CD14-positive monocyte (primary cell): ENCODE measurements at regions not wholly inside any gene's neighbourhood (a gene's known extent, or its start where the extent isn't known, plus 50 kb on each side); places are given as distances from the start of the nearest gene placed in this dataset.

Source experiments
- DNase-seq, 3 donors: peaks; one replicate each; pipeline ENCODE4 v3.0.0-alpha.2; 2011 to 2022
- H2AFZ ChIP-seq: 2 replicates; pipeline ENCODE4 v1.6.0; 2012; ENCODE audit warnings: mild to moderate bottlenecking, low read depth, low read length, inconsistent platforms; ENCODE audit not compliant: insufficient read depth, poor library complexity, severe bottlenecking
- H3K27ac ChIP-seq, 2 donors: 1 replicate in 1 of 2; 2 replicates in 1 of 2; pipeline ENCODE4 v1.5.1; 2012 to 2013; ENCODE audit warnings: low read length in 2 of 2, control low read depth in 1 of 2, inconsistent platforms in 1 of 2, low read depth in 1 of 2, mild to moderate bottlenecking in 1 of 2
- H3K27me3 ChIP-seq, 2 donors: one replicate each; pipeline versions ENCODE4 v1.6.0 to v1.6.1; 2011 to 2013; ENCODE audit warnings: low read length in 2 of 2; ENCODE audit not compliant: control insufficient read depth in 2 of 2, insufficient read depth in 2 of 2
- H3K36me3 ChIP-seq, 2 donors: replicated peaks in 1 of 2; 1 replicate in 1 of 2; 2 replicates in 1 of 2; pipeline versions ENCODE4 v1.5.1 to v1.6.1; 2012 to 2013; ENCODE audit warnings: low read length in 2 of 2, control low read depth in 1 of 2, inconsistent platforms in 1 of 2, mild to moderate bottlenecking in 1 of 2; ENCODE audit not compliant: insufficient read depth in 2 of 2, control insufficient read depth in 1 of 2
- H3K4me1 ChIP-seq, 2 donors: 1 replicate in 1 of 2; 2 replicates in 1 of 2; pipeline versions ENCODE4 v1.5.1 to v1.6.1; 2012 to 2013; ENCODE audit warnings: low read length in 2 of 2, control low read depth in 1 of 2, inconsistent platforms in 1 of 2, mild to moderate bottlenecking in 1 of 2, moderate library complexity in 1 of 2; ENCODE audit not compliant: insufficient read depth in 2 of 2, control insufficient read depth in 1 of 2
- H3K4me2 ChIP-seq: replicated peaks from 2 replicates; pipeline ENCODE3; 2012; ENCODE audit warnings: low read length, moderate library complexity, mild to moderate bottlenecking; ENCODE audit not compliant: poor library complexity, severe bottlenecking; ENCODE audit errors: extremely low read depth
- H3K4me3 ChIP-seq, 3 experiments: fragments of 200-600 bp in 1 of 3; sonication (generic) in 1 of 3; replicated peaks in 1 of 3; 1 replicate in 2 of 3; 2 replicates in 1 of 3; pipeline ENCODE4 v1.5.1; 2011 to 2013; ENCODE audit warnings: low read length in 3 of 3, mild to moderate bottlenecking in 3 of 3, control low read depth in 2 of 3, low read depth in 2 of 3, inconsistent platforms in 1 of 3, moderate library complexity in 1 of 3
- H3K79me2 ChIP-seq: 2 replicates; pipeline ENCODE4 v1.6.0; 2012; ENCODE audit warnings: mild to moderate bottlenecking, control low read depth, inconsistent platforms, low read length, moderate library complexity; ENCODE audit not compliant: insufficient read depth
- H3K9ac ChIP-seq: 2 replicates; pipeline ENCODE4 v1.6.0; 2017; ENCODE audit warnings: low read length, mild to moderate bottlenecking; ENCODE audit not compliant: insufficient read depth, poor library complexity, severe bottlenecking
- H3K9me3 ChIP-seq, 2 donors: replicated peaks in 1 of 2; 1 replicate in 1 of 2; 2 replicates in 1 of 2; pipeline versions ENCODE4 v1.5.1 to v1.6.1; 2012 to 2013; ENCODE audit warnings: low read length in 2 of 2, control low read depth in 1 of 2; ENCODE audit not compliant: control insufficient read depth in 1 of 2, insufficient read depth in 1 of 2
- H4K20me1 ChIP-seq: 2 replicates; pipeline ENCODE4 v1.6.0; 2012; ENCODE audit warnings: mild to moderate bottlenecking, low read length, control low read depth, moderate library complexity; ENCODE audit not compliant: insufficient read depth
- H3K27ac Mint-ChIP-seq, 7 donors: one replicate each; pipeline ENCODE4 v1.8.0; 2020; ENCODE audit warnings: mild to moderate bottlenecking in 7 of 7, mixed read lengths in 7 of 7, moderate library complexity in 6 of 7, inconsistent platforms in 2 of 7
- H3K27me3 Mint-ChIP-seq, 3 donors: one replicate each; pipeline ENCODE4 v1.8.0; 2021 to 2022; ENCODE audit warnings: low read depth in 3 of 3, mild to moderate bottlenecking in 3 of 3, mixed read lengths in 3 of 3, moderate library complexity in 3 of 3, inconsistent platforms in 1 of 3
- H3K36me3 Mint-ChIP-seq, 2 donors: one replicate each; pipeline ENCODE4 v1.8.0; 2020; ENCODE audit warnings: mixed read lengths in 2 of 2, inconsistent platforms in 1 of 2, mild to moderate bottlenecking in 1 of 2
- H3K4me1 Mint-ChIP-seq: one replicate; pipeline ENCODE4 v1.8.0; 2020; ENCODE audit warnings: mild to moderate bottlenecking, mixed read lengths
- H3K4me3 Mint-ChIP-seq, 2 donors: one replicate each; pipeline ENCODE4 v1.8.0; 2020; ENCODE audit warnings: mild to moderate bottlenecking in 2 of 2, mixed read lengths in 2 of 2, moderate library complexity in 1 of 2
- H3K9me3 Mint-ChIP-seq, 7 donors: one replicate each; pipeline ENCODE4 v1.8.0; 2020 to 2022; ENCODE audit warnings: mixed read lengths in 7 of 7, mild to moderate bottlenecking in 6 of 7, moderate library complexity in 6 of 7, inconsistent platforms in 2 of 7
- WGBS: methylation state at CpG from one replicate; pipeline ENCODE4 v1.1.5; 2013; ENCODE audit warnings: missing lambda C conversion rate; ENCODE audit not compliant: insufficient coverage; 5-methylcytosine and 5-hydroxymethylcytosine counted together
- intact Hi-C, 2 donors: fragments of 100-400 bp; cut with micrococcal nuclease; formaldehyde crosslinking; loops; one replicate each; pipeline versions ENCODE4 v1.15.0 to v1.15.1; 2023
- TF ChIP-seq, protein P1 (sequence below): fragments of 200-600 bp; IDR thresholded peaks from one replicate; pipeline ENCODE4 v1.8.0; 2022; ENCODE audit warnings: antibody characterized with exemption, mild to moderate bottlenecking

DNA sequence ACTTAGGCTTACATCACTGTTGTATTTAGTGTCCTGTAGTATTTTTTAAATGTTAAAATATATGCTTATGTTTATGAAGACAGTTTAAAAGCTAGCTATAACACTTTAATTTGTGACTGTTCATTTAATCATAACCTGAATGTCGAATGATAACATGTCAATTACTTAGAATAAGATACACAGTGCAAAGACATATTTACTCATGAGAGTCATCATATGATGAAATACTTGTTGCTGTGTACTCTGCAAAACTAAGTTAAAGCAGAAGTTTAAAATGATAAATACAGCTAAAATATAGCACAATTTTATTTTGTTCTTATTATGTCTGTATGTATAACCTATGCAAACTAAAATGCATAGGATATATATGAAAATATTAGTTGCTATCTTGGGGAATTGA lies 497.4 kb downstream of the FSCB start:
- TF ChIP-seq, protein P1, sequence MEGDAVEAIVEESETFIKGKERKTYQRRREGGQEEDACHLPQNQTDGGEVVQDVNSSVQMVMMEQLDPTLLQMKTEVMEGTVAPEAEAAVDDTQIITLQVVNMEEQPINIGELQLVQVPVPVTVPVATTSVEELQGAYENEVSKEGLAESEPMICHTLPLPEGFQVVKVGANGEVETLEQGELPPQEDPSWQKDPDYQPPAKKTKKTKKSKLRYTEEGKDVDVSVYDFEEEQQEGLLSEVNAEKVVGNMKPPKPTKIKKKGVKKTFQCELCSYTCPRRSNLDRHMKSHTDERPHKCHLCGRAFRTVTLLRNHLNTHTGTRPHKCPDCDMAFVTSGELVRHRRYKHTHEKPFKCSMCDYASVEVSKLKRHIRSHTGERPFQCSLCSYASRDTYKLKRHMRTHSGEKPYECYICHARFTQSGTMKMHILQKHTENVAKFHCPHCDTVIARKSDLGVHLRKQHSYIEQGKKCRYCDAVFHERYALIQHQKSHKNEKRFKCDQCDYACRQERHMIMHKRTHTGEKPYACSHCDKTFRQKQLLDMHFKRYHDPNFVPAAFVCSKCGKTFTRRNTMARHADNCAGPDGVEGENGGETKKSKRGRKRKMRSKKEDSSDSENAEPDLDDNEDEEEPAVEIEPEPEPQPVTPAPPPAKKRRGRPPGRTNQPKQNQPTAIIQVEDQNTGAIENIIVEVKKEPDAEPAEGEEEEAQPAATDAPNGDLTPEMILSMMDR, result no peak
- H3K9me3 ChIP-seq, result peaks cover 3 to 5% of the 10 kb centered on the region in 2 donors
- Mint-ChIP-seq H3K27ac (no peak overlapping the region), H3K27me3 (no peaks in the 10 kb centered on the region), H3K4me1 (no peaks in the 10 kb centered on the region), H3K9me3 (peaks cover 0 to 5% (median 3%) of the 10 kb centered on the region in 7 donors), H3K4me3 (no peak overlapping the region), H3K36me3 (no peaks in the 10 kb centered on the region)
- H3K36me3 ChIP-seq, result no peaks in the 10 kb centered on the region
- intact Hi-C loops, result no loop called here
- no peak for DNase-seq
- no peaks in the 10 kb centered on the region for H3K4me1 ChIP-seq
- no peaks in the 10 kb centered on the region for H3K79me2 ChIP-seq
- H3K9ac ChIP-seq, result no peak overlapping the region
- no peak overlapping the region for H2AFZ ChIP-seq
- no peaks in the 10 kb centered on the region for H4K20me1 ChIP-seq
- H3K27ac ChIP-seq, result no peak overlapping the region
- WGBS, result no CpG with 5 or more reads among the region's 1 CpG
- H3K4me2 ChIP-seq, result no peak overlapping the region
- H3K4me3 ChIP-seq, result no peak overlapping the region
- H3K27me3 ChIP-seq, result no peaks in the 10 kb centered on the region

DNA sequence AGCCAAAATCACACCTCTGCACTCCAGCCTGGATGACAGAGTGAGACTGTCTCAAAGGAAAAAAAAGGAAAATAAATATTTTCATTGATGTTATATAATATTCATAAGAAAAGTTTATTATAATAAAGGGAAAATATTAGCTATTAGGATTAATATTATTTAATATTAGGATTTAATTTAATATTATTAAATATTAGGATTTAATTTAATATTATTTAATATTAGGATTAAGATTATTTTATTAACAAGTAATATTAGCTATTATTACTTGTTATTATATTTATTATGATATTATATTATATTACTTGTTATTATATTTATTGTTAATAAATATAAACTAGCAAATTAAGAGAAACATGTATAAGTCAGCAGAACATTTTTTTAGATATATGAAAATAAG lies 518.1 kb downstream of the FSCB start:
- intact Hi-C loops, result no loop called here
- no peaks in the 10 kb centered on the region for H3K27me3 Mint-ChIP-seq
- Histone ChIP-seq H3K27ac (no peak overlapping the region), H2AFZ (no peak overlapping the region), H3K4me3 (no peak overlapping the region), H3K79me2 (no peaks in the 10 kb centered on the region), H4K20me1 (no peaks in the 10 kb centered on the region), H3K36me3 (no peaks in the 10 kb centered on the region), H3K9ac (no peak overlapping the region), H3K27me3 (no peaks in the 10 kb centered on the region), H3K9me3 (peaks cover 0 to 11% of the 10 kb centered on the region in 2 donors), H3K4me1 (no peaks in the 10 kb centered on the region), H3K4me2 (no peak overlapping the region)
- no peaks in the 10 kb centered on the region for H3K36me3 Mint-ChIP-seq
- H3K27ac Mint-ChIP-seq, result no peak overlapping the region
- TF ChIP-seq, protein P1, result no peak
- peaks cover 0 to 2% (median 2%) of the 10 kb centered on the region in 7 donors for H3K9me3 Mint-ChIP-seq
- H3K4me3 Mint-ChIP-seq, result no peak overlapping the region
- no peak for DNase-seq
- no peaks in the 10 kb centered on the region for H3K4me1 Mint-ChIP-seq
